ENCODE measurements at regions not wholly inside any gene's neighbourhood (a gene's known extent, or its start where the extent isn't known, plus 50 kb on each side); places are given as distances from the start of the nearest gene placed in this dataset.

GRCh38 chr6:7479801-7480266 lies 61.6 kb upstream of the DSP start:
- TF ChIP-seq POLR2AphosphoS5 (IDR thresholded peaks at IDR 0.05; ENCODE audit: low read depth, low read length) (no peak), SIN3A (IDR thresholded peaks at IDR 0.05; ENCODE audit: borderline replicate concordance, insufficient read depth, low read length) (no peak)

Data from PFSK-1 (cell line).